UCSD-AML1 (cell line): ENCODE measurements at regions not wholly inside any gene's neighbourhood (a gene's known extent, or its start where the extent isn't known, plus 50 kb on each side); places are given as distances from the start of the nearest gene placed in this dataset.

Experiments
- DNase-seq: peaks from one replicate; lab custom pipeline; 2025; ENCODE audit not compliant: unreplicated experiment; lab: John Stamatoyannopoulos, UW

GRCh38 chr7:120215654-120216053 is 57.3 kb upstream of the KCND2 start:
- DNase-seq, result no peak

- DNase-seq, result no peak
Measured at GRCh38 chr7:120216947-120217346, 56.0 kb upstream of the KCND2 start.

GRCh38 chr7:120218712-120219111 is 54.3 kb upstream of the KCND2 start:
- DNase-seq, result no peak

- DNase-seq, result no peak
Measured at GRCh38 chr7:120221666-120222065, 51.3 kb upstream of the KCND2 start.
